K562 (cell line): ENCODE measurements at regions not wholly inside any gene's neighbourhood (a gene's known extent, or its start where the extent isn't known, plus 50 kb on each side); places are given as distances from the start of the nearest gene placed in this dataset.

ENCODE experiments used
- ATAC-seq: fragments of 200-7000 bp; cut with Tn5 transposase; 3 replicates; pipeline ENCODE4 v1.9.1; 2020; ENCODE audit warnings: moderate library complexity
- BruUV-seq: library from RNA; stranded (reverse); fragments of 400-500 nt; replicated peaks from 2 replicates; lab custom pipeline; 2021; lab: Mats Ljungman, UMichigan
- CTCF ChIA-PET: fragments of 300-600 bp; formaldehyde crosslinking; extraction: SDS; loops from one replicate; lab custom pipeline; 2021; ENCODE audit warnings: low intra/inter-chr PET ratio; lab: Yijun Ruan, JAX
- POLR2A ChIA-PET: fragments of 300-600, 350-650 bp; sonication (Branson Sonifier 250); formaldehyde crosslinking; extraction: SDS; loops from one replicate; lab custom pipeline; 2021; ENCODE audit warnings: antibody characterized with exemption, inconsistent platforms; lab: Yijun Ruan, JAX
- DNase-seq, 4 experiments: peaks; one replicate each; pipeline versions ENCODE4 v3.0.0 to v3.0.0-alpha.2; 2011 to 2018; ENCODE audit warnings: low spot score in 3 of 4, mixed read lengths in 3 of 4; ENCODE audit errors: extremely low read depth in 1 of 4
- FAIRE-seq: peaks from 2 replicates; lab custom pipeline; 2011; peaks lifted over from hg19 to GRCh38; lab: Jason Lieb, UNC
- H2AFZ ChIP-seq: 2 replicates; pipeline ENCODE4 v1.6.0; 2011; ENCODE audit warnings: low read depth, low read length, control low read depth, inconsistent platforms
- H3K27ac ChIP-seq: fragments of 200-600 bp; 3 replicates; pipeline ENCODE4 v1.8.0; 2011; ENCODE audit warnings: low read depth, mild to moderate bottlenecking, control low read depth, inconsistent platforms, low read length, moderate library complexity, mixed read lengths; ENCODE audit errors: extremely low read depth
- H3K27me3 ChIP-seq, 2 experiments: fragments of 300-600 bp in 1 of 2; 2 replicates in 1 of 2; 3 replicates in 1 of 2; pipeline versions ENCODE4 v1.6.0 to v1.8.0; 2011; ENCODE audit warnings: inconsistent platforms in 2 of 2, low read length in 2 of 2, mild to moderate bottlenecking in 1 of 2, mixed read lengths in 1 of 2, moderate library complexity in 1 of 2; ENCODE audit not compliant: control insufficient read depth in 2 of 2, insufficient read depth in 2 of 2
- H3K36me3 ChIP-seq: fragments of 300-600 bp; 3 replicates; pipeline ENCODE4 v1.8.0; 2011; ENCODE audit warnings: mild to moderate bottlenecking, low read length, inconsistent platforms; ENCODE audit not compliant: control insufficient read depth, insufficient read depth
- H3K4me1 ChIP-seq, 2 experiments: fragments of 200-600 bp in 1 of 2; replicated peaks in 1 of 2; 2 replicates in 1 of 2; 3 replicates in 1 of 2; pipeline versions ENCODE4 v1.5.1 to v1.8.0; 2011; ENCODE audit warnings: inconsistent platforms in 2 of 2, low read length in 2 of 2, mild to moderate bottlenecking in 1 of 2, mixed read lengths in 1 of 2, moderate library complexity in 1 of 2; ENCODE audit not compliant: control insufficient read depth in 2 of 2, insufficient read depth in 2 of 2
- H3K4me2 ChIP-seq: 2 replicates; pipeline ENCODE4 v1.6.1; 2011; ENCODE audit warnings: low read length, control low read depth, inconsistent platforms, mixed read lengths; ENCODE audit not compliant: insufficient read depth
- H3K4me3 ChIP-seq: fragments of 200-600 bp; sonication (generic), shearing (Covaris generic); 2 replicates; pipeline ENCODE4 v1.5.1; 2016; ENCODE audit warnings: control low read depth, inconsistent platforms
- H3K79me2 ChIP-seq: fragments of 200-600 bp; 3 replicates; pipeline ENCODE4 v1.8.0; 2011; ENCODE audit warnings: low read length, inconsistent platforms; ENCODE audit not compliant: control insufficient read depth, insufficient read depth
- H3K9ac ChIP-seq, 2 experiments: 2 replicates each; pipeline versions ENCODE4 v1.6.0 to v1.6.1; 2011; ENCODE audit warnings: low read depth in 2 of 2, low read length in 2 of 2, control low read depth in 1 of 2, inconsistent platforms in 1 of 2, mild to moderate bottlenecking in 1 of 2, mixed read lengths in 1 of 2; ENCODE audit not compliant: insufficient read depth in 1 of 2
- H3K9me1 ChIP-seq: one replicate; pipeline ENCODE4 v1.6.0; 2011; ENCODE audit warnings: inconsistent platforms, mild to moderate bottlenecking, low read length, moderate library complexity; ENCODE audit not compliant: control insufficient read depth, insufficient read depth
- H3K9me3 ChIP-seq: replicated peaks from 2 replicates; pipeline ENCODE4 v1.5.1; 2011; ENCODE audit warnings: low read depth, low read length, inconsistent platforms; ENCODE audit not compliant: control insufficient read depth, insufficient read depth
- H4K20me1 ChIP-seq: replicated peaks from 2 replicates; pipeline ENCODE4 v1.6.1; 2011; ENCODE audit warnings: low read length, inconsistent platforms, mixed read lengths; ENCODE audit not compliant: control insufficient read depth, insufficient read depth
- CBFA2T2 ChIP-seq: fragments of 450-650 bp; conservative IDR thresholded peaks from 2 replicates; pipeline ENCODE4 v1.6.1; 2017; ENCODE audit warnings: mild to moderate bottlenecking
- CBFA2T3 ChIP-seq: fragments of 450-650 bp; IDR thresholded peaks from 2 replicates; pipeline ENCODE4 v1.6.1; 2017
- ESRRB ChIP-seq: fragments of 250-450 bp; sonication (Bioruptor Pico); IDR thresholded peaks from 2 replicates; pipeline ENCODE4 v1.5.0; 2020; ENCODE audit warnings: mild to moderate bottlenecking, moderate library complexity, borderline replicate concordance
- HLTF ChIP-seq: fragments of 450-650 bp; IDR thresholded peaks from 2 replicates; pipeline ENCODE4 v1.6.1; 2016
- ILF3 ChIP-seq: fragments of 450-650 bp; IDR thresholded peaks from 2 replicates; pipeline ENCODE4 v1.6.1; 2018; ENCODE audit warnings: antibody characterized with exemption, mild to moderate bottlenecking, moderate library complexity, borderline replicate concordance
- MCM3 ChIP-seq: fragments of 450-650 bp; IDR thresholded peaks from 2 replicates; pipeline ENCODE4 v1.6.1; 2016
- NEUROD1 ChIP-seq: fragments of 150-350 bp; IDR thresholded peaks from 2 replicates; pipeline ENCODE4 v1.6.1; 2014; ENCODE audit warnings: borderline replicate concordance, low read length, low read depth; ENCODE audit not compliant: partially characterized antibody
- PHB ChIP-seq: fragments of 250-450 bp; sonication (Bioruptor Pico); IDR thresholded peaks from 2 replicates; pipeline ENCODE4 v1.5.0; 2021
- POLR2B ChIP-seq: fragments of 450-650 bp; IDR thresholded peaks from 2 replicates; pipeline ENCODE4 v1.6.1; 2018; ENCODE audit warnings: low read depth; ENCODE audit not compliant: partially characterized antibody
- SIRT6 ChIP-seq: IDR thresholded peaks from one replicate; pipeline ENCODE4 v1.6.1; 2012; ENCODE audit warnings: low read depth, mild to moderate bottlenecking, control low read depth, inconsistent platforms, low read length, moderate library complexity
- SMARCE1 ChIP-seq: fragments of 450-650 bp; IDR thresholded peaks from 2 replicates; pipeline ENCODE4 v1.7.1; 2016; ENCODE audit warnings: mild to moderate bottlenecking
- USF1 ChIP-seq: sonication (generic); formaldehyde crosslinking; IDR thresholded peaks from 2 replicates; pipeline ENCODE4 v1.9.0; 2022; ENCODE audit warnings: mild to moderate bottlenecking, missing genetic modification reagents
- ZNF134 ChIP-seq: fragments of 250-450 bp; sonication (Bioruptor Pico); conservative IDR thresholded peaks from 2 replicates; pipeline ENCODE4 v1.4.0; 2020
- ZNF23 ChIP-seq: fragments of 250-450 bp; sonication (Bioruptor Pico); IDR thresholded peaks from 2 replicates; pipeline ENCODE4 v1.4.0; 2020; ENCODE audit warnings: mild to moderate bottlenecking
- ZNF282 ChIP-seq: sonication (generic); formaldehyde crosslinking; IDR thresholded peaks from 2 replicates; pipeline ENCODE4 v1.8.1; 2023; ENCODE audit warnings: missing genetic modification reagents
- WGBS: fragments of 100-300 bp; shearing (Covaris generic); methylation state at CpG from one replicate; pipeline ENCODE4 v1.1.6; 2016; ENCODE audit warnings: low coverage, mixed read lengths; ENCODE audit not compliant: insufficient coverage; ENCODE audit errors: missing lambda C conversion rate; 5-methylcytosine and 5-hydroxymethylcytosine counted together
- in situ Hi-C: fragments of 300-500 bp; cut with MboI; formaldehyde crosslinking; loops from 4 replicates; pipeline ENCODE4 v1.15.0; 2018; ENCODE audit warnings: inconsistent platforms, mixed read lengths
- intact Hi-C: fragments of 100-400 bp; cut with micrococcal nuclease; formaldehyde crosslinking; loops from 2 replicates; pipeline ENCODE4 v1.14.2; 2022

DNA sequence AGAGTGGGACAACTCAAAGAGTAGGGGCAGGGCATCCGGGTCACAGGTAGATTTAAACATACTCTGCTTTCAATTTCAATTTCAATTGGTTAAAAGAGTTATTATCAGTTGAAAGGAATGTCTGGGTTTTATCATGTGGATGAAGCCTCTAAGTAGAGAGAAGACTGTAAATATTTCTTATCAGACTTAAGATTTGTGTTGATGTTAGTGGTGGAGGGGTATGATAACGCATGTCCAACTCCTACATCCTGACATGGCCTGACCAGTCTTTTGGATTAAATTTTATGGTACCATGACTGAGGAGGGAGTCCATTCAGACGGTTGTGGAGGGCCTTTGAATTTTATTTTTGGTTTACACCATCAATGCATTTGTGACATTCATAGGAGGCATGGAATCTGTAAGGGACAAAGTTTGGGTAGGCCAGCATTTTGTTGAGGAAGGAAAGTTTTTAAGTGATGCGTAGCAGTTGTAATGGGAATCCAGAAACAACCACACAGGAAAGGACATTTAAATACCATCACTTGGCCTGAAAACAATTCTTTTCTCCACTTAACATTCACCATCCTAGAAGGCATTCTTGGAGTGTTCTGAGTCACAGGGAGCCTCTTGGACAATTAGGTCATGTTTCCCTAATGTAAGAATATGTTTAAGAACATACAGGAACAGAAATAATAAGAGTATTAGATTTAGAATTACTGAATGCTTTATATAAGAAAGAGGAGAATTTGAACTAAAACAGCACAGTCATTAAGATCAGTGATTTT lies 371.9 kb downstream of the ATP23 start:
- Histone ChIP-seq H4K20me1 (no peaks in the 10 kb centered on the region), H3K27ac (no peak overlapping the region), H3K9ac (no peak overlapping the region), H3K4me3 (no peak overlapping the region), H3K4me2 (no peak overlapping the region), H3K79me2 (no peaks in the 10 kb centered on the region), H3K27me3 (no peaks in the 10 kb centered on the region), H3K9me1 (no peaks in the 10 kb centered on the region), H2AFZ (no peak overlapping the region), H3K36me3 (no peaks in the 10 kb centered on the region), H3K9me3 (no peaks in the 10 kb centered on the region), H3K4me1 (no peaks in the 10 kb centered on the region)
- TF ChIP-seq PHB (CRISPR knock-in tag) (no peak), HLTF (no peak), NEUROD1 (no peak), POLR2B (no peak), ILF3 (no peak), ZNF23 (no peak), MCM3 (no peak), ESRRB (no peak), ZNF134 (no peak), ZNF282 (CRISPR knock-in tag) (no peak), CBFA2T3 (no peak), USF1 (CRISPR knock-in tag) (no peak), SIRT6 (no peak), SMARCE1 (no peak), CBFA2T2 (no peak)
- intact Hi-C loops, result no loop called here
- no TSS peak for BruUV-seq
- FAIRE-seq (no peak), DNase-seq (no peak), ATAC-seq (no peak)
- ChIA-PET POLR2A (no interaction called here), CTCF (no interaction called here)
- WGBS, result 2% methylated on average over 4 of the region's 4 CpGs
- in situ Hi-C loops, result no loop called here
